Activated CD8-positive, alpha-beta memory T cell treated with anti-CD3 and anti-CD28 coated beads, Interleukin-2, amount 50 U/mL, for 24 hours (primary cell): ENCODE measurements at regions not wholly inside any gene's neighbourhood (a gene's known extent, or its start where the extent isn't known, plus 50 kb on each side); places are given as distances from the start of the nearest gene placed in this dataset.
"Not testable (repeated sequence)": the region's sequence is repeated elsewhere in the genome, so short reads cannot be mapped to it uniquely, and the experiment has no call there.

ENCODE experiments used
- DNase-seq: peaks from one replicate; pipeline ENCODE4 v3.0.0-alpha.2; 2020; ENCODE audit errors: extremely low read depth

DNA sequence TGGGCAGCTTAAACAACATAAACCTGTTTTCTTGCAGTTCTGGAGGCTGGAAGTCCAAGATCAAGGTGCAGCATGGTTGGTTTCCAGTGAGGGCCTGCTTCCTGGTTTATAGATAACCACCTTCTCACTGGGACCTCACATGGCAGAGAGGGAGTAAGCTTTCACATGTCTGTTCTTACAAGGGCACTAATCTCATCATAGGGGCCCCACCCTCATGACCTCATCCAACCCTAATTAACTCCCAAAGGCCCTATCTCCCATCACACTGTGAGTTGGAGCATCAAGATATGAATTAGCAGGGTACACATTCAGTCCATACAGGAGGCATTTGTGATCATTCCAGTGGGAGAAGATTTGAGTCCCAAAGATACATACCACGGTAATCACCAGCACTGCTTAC, 50.5 kb upstream of the GRIN2A start:
- DNase-seq = no peak

GRCh38 chr16:10239640-10240039, 57.4 kb upstream of the GRIN2A start:
- DNase-seq = no peak

- DNase-seq = no peak
These were observed 58.8 kb upstream of the GRIN2A start for GRCh38 chr16:10240854-10241613.

GRCh38 chr16:10242097-10242496, 59.9 kb upstream of the GRIN2A start:
- no peak for DNase-seq

- DNase-seq = no peak
These were observed 60.7 kb upstream of the GRIN2A start for GRCh38 chr16:10242916-10243315.

DNA sequence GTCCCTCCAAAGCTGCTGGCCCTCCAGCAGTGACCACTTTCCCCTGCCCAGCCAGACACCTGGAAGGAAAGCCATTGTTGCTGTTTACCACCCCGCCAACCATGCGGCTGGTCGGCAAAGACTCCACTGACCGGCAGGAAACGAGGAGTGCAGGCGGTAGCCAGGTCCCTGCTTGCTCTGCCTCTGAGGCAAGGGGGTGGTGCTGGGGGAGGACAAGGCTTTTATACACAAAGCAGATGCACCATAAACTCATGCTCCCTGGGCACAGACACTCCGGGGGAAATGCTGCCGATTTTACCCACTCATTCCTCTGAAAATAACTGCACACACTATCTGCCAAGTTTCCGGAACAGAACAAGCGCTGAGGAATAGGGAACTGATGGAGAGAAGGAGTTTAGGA, 62.8 kb upstream of the GRIN2A start:
- DNase-seq = no peak

DNA sequence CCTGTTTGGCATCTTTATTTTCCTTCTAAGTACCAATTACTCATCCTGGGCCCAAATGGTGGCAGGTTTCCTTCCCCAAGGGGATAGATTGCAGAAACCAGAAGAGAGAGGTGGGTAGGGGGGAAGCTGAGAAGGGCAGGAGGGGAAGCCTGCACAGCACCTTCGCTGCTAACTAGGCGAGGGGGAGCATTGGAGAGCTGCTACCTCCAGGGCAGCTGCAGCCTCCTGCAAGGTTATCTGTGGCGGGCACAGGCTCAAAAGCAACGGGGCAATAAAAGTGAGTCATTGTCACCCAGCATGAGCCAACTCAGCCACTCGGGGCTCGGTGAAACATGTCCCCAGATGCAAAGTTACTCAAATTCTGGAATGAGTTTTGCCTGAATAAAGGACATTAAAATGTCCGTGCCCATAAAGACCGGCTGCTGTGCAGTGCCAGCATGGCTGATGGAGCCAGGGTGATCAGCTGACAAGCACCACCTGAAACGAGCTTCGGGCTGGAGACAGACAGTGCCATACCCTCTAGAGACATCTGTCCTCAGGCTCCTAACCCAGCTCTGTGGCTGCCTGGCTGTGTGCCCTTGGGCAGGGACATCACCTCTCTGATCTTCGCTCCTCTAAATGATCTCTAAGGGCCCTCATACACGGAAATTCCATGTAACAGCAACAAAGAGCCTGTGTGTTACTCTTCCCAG, 68.1 kb upstream of the GRIN2A start:
- DNase-seq = no peak

GRCh38 chr16:10252155-10252554, 69.9 kb upstream of the GRIN2A start:
- DNase-seq = no peak

DNA sequence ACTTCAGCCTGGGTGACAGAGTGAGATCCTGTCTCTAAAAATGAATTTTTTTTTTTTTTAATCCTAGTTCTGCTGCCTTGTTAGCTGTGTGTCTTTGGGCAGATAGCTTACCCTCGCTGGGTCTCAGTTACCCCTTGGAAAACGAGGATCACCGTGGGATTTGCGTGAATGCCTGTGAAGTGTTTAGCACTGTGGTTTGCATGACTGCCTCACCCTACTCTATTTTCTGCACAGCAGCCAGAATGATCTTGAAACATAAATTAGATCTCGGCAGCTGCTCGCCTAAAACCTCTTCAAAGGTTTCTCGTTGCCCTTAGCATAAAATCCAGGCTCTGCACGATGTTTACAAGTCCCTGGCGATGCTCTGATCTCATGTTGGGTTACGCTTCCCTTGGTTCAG, 71.2 kb upstream of the GRIN2A start:
- no peak for DNase-seq

GRCh38 chr16:10255728-10256127, 73.5 kb upstream of the GRIN2A start:
- no peak for DNase-seq

DNA sequence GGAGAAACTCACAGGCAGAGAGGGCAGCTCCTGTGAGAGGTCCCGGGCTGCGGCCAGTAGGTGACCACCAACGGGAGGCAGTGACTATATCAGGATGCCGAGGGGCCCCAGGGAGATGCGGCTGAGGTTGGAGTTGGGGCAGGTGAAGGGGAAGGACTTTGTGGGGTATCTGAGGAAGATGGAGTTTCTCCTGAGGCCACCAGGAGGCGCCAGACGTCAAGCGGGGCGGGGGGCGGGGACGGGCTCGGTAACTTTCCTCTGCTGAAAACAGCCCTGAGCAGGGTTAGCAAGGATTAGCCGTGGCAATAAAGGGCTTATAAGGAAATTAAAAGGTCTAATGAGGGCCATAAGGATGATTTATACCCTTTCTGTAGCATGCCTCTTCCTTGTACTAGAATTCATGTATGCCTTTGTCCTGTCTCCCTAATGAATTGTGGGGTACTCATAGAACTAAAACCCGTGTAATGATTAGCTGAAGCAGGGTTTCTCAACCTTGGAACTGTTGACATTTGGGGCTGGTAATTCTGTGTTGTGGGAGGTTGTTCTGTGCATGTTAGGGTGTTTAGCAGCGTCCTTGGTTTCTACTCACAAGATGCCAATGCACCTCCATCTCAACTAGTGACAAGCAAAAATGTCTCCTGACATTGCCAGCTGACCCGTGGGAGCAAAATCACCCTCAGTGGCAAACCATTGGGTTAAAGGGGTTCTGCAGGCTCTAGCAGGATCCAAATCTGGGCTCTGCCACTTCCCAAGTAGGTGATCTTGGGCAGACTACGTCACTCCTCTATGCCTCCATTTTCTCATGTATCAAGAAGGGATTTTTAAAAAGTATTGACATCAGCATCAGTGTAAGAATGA, 74.8 kb upstream of the GRIN2A start:
- DNase-seq = peak; percentile 2

- DNase-seq = not testable (repeated sequence)
These were observed 75.5 kb upstream of the GRIN2A start for GRCh38 chr16:10257642-10258251.

DNA sequence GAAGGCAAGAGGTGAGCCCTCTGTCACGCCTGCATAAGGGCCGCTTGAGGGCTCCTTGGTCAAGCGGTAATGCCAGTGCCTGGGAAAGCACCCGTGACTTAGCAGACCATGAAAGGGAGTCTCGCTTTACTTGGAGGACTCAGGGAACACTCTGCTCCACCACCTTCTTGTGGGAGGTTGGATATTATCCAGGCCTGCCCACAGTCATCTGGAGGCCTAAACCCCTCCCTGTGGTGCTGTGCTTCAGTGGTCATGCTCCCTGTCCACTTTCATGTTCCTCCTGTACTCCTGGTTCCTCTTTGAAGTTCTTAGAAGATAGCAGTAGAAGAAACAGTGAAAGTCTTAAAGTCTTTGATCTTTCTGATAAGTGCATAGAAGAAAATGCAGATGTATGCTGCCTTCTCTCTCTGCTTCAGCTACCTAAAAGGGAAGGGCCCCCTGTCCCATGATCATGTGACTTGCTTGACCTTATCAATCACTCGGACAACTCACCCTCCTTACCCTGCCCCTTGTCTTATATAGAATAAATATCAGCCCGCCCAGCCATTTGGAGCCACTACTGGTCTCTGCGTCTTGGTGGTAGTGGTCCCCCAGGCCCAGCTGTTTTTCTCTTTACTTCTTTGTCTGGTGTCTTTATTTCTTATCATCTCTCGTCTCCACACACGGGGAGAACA, 76.8 kb upstream of the GRIN2A start:
- not testable (repeated sequence) for DNase-seq

- DNase-seq = no peak
These were observed 78.8 kb upstream of the GRIN2A start for GRCh38 chr16:10261077-10261476.

DNA sequence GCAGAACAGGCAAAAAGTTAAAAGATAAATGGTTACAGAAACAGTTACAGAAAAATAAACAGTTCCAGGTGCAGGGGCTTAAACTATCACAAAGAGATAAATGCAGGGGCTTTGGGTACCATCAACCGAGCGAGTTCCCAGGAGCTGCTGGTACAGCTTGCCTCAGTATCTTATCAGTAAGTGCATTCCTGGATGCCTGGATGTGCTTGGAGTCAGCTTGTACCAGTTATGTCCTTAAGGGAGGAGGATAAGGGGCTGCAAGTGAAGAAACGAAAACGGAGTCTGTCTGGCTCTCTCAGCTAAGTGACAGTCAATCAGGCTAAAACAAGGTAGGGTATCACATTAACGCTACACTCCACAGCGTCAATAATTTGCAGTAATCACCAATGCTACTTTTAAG, 79.3 kb upstream of the GRIN2A start:
- not testable (repeated sequence) for DNase-seq

- no peak for DNase-seq
These were observed 80.3 kb upstream of the GRIN2A start for GRCh38 chr16:10262377-10263132.

GRCh38 chr16:10265770-10266615, 83.8 kb upstream of the GRIN2A start:
- no peak for DNase-seq

DNA sequence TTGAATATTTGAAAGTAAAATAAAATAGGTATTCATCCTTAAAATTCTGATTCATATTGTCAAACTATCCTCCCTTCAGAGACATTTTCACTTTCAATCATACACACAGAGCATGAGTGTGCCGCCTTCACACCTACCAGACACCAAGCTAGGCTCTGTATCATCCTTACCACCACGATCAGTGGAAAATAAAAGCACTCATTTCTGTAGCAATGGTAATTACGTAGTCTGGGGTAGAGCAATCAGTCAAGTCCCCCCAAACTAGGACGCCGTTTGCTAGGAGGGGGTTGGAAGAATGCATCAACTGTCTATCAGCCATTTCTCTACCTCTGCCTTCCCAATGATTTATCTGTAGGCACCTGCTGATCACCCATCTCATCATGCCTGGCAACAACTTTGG, 84.6 kb upstream of the GRIN2A start:
- DNase-seq = peak; percentile 2

DNA sequence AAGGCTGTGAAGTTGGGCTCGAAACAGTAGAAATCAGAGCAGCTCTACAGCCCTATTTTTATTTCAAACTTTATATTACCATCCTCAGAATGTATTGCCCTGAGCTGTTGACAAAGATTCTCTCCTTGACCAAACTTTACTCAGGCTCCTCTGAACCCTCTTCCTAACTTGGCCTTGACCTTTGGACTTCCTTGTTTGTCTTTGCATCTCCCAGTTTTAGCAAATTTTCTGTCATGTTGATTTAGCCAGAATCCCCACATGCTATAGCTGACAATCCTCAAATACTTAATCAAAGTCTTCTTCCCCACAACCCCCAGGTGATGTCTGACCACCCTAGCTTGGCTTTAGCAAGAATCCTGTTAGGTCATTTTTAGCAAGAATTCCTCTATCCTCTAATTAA, 87.4 kb upstream of the GRIN2A start:
- DNase-seq = no peak
